Tibial artery (tissue), 4 donors: ENCODE measurements at regions not wholly inside any gene's neighbourhood (a gene's known extent, or its start where the extent isn't known, plus 50 kb on each side); places are given as distances from the start of the nearest gene placed in this dataset.

Experiments used
- DNase-seq, 2 donors: peaks; one replicate each; pipeline ENCODE4 v3.0.0-alpha.2; 2019
- H3K27ac ChIP-seq, 2 donors: fragments of 200-600 bp; sonication (generic) in 1 of 2; 1 replicate in 1 of 2; 2 replicates in 1 of 2; pipeline ENCODE4 v1.5.1; 2018 to 2019; ENCODE audit warnings: mild to moderate bottlenecking in 1 of 2
- H3K27me3 ChIP-seq, 2 donors: fragments of 200-600 bp; sonication (generic) in 1 of 2; one replicate each; pipeline versions ENCODE4 v1.5.1 to v1.6.0; 2016 to 2019
- H3K36me3 ChIP-seq, 3 donors: fragments of 200-600 bp; sonication (generic) in 2 of 3; one replicate each; pipeline ENCODE4 v1.5.1; 2016 to 2019; ENCODE audit warnings: mild to moderate bottlenecking in 2 of 3
- H3K4me1 ChIP-seq, 4 donors: fragments of 200-600 bp; sonication (generic) in 2 of 4; 1 replicate in 3 of 4; 2 replicates in 1 of 4; pipeline ENCODE4 v1.5.1; 2016 to 2019
- H3K4me3 ChIP-seq, 2 donors: fragments of 200-600 bp; sonication (generic) in 1 of 2; 1 replicate in 1 of 2; 2 replicates in 1 of 2; pipeline ENCODE4 v1.5.1; 2018 to 2019; ENCODE audit warnings: mild to moderate bottlenecking in 2 of 2
- H3K9me3 ChIP-seq, 3 donors: fragments of 200-600 bp; sonication (generic) in 1 of 3; one replicate each; pipeline ENCODE4 v1.5.1; 2016 to 2019
- CTCF ChIP-seq, 2 experiments: fragments of 200-600 bp in 1 of 2; fragments of 450-650 bp in 1 of 2; IDR thresholded peaks; one replicate each; pipeline ENCODE4 v1.5.1; 2017 to 2019; ENCODE audit warnings: antibody characterized with exemption in 2 of 2, mild to moderate bottlenecking in 1 of 2, moderate library complexity in 1 of 2
- intact Hi-C: fragments of 100-400 bp; cut with DNase I; formaldehyde crosslinking; loops from one replicate; pipeline ENCODE4 v1.15.0; 2023; ENCODE audit warnings: low total_unique reads

- Histone ChIP-seq H3K27ac (no peak overlapping the region), H3K4me1 (no peaks in the 10 kb centered on the region), H3K36me3 (no peaks in the 10 kb centered on the region), H3K9me3 (peaks cover 0 to 6% (median 3%) of the 10 kb centered on the region in 3 donors), H3K27me3 (no peaks in the 10 kb centered on the region), H3K4me3 (no peak overlapping the region)
- no peak for DNase-seq
- intact Hi-C loops: no loop called here
- no peak for TF ChIP-seq CTCF (IDR thresholded peaks at IDR 0.05)
These were observed 152.5 kb downstream of the TMEM38B start for GRCh38 chr9:105846825-105847224.

- Histone ChIP-seq H3K4me1 (no peaks in the 10 kb centered on the region), H3K4me3 (no peak overlapping the region), H3K9me3 (no peaks in the 10 kb centered on the region), H3K36me3 (no peaks in the 10 kb centered on the region), H3K27ac (no peak overlapping the region), H3K27me3 (no peaks in the 10 kb centered on the region)
- no peak for DNase-seq
- TF ChIP-seq CTCF (IDR thresholded peaks at IDR 0.05): no peak
- intact Hi-C loops: no loop called here
These were observed 156.6 kb downstream of the TMEM38B start for GRCh38 chr9:105850852-105851500.

GRCh38 chr9:105854026-105854782 is 159.9 kb downstream of the TMEM38B start:
- TF ChIP-seq CTCF (IDR thresholded peaks at IDR 0.05): no peak
- no peak overlapping the region for H3K4me3 ChIP-seq
- H3K9me3 ChIP-seq: no peaks in the 10 kb centered on the region
- intact Hi-C loops: no loop called here
- no peaks in the 10 kb centered on the region for H3K36me3 ChIP-seq
- H3K27me3 ChIP-seq: no peaks in the 10 kb centered on the region
- no peaks in the 10 kb centered on the region for H3K4me1 ChIP-seq
- no peak overlapping the region for H3K27ac ChIP-seq
- no peak for DNase-seq

- no peak for DNase-seq
- H3K27ac ChIP-seq: no peak overlapping the region
- intact Hi-C loops: no loop called here
- H3K36me3 ChIP-seq: no peaks in the 10 kb centered on the region
- no peaks in the 10 kb centered on the region for H3K4me1 ChIP-seq
- H3K9me3 ChIP-seq: no peaks in the 10 kb centered on the region
- no peak overlapping the region for H3K4me3 ChIP-seq
- H3K27me3 ChIP-seq: no peaks in the 10 kb centered on the region
- no peak for TF ChIP-seq CTCF (IDR thresholded peaks at IDR 0.05)
These were observed 160.7 kb downstream of the TMEM38B start for GRCh38 chr9:105854783-105855724.

GRCh38 chr9:105855987-105856386 is 161.6 kb downstream of the TMEM38B start:
- intact Hi-C loops: no loop called here
- DNase-seq: no peak
- no peaks in the 10 kb centered on the region for H3K27me3 ChIP-seq
- no peaks in the 10 kb centered on the region for H3K4me1 ChIP-seq
- no peak for TF ChIP-seq CTCF (IDR thresholded peaks at IDR 0.05)
- no peak overlapping the region for H3K4me3 ChIP-seq
- no peak overlapping the region for H3K27ac ChIP-seq
- H3K9me3 ChIP-seq: no peaks in the 10 kb centered on the region
- no peaks in the 10 kb centered on the region for H3K36me3 ChIP-seq
